Pancreas (tissue), 10 donors: ENCODE measurements at regions not wholly inside any gene's neighbourhood (a gene's known extent, or its start where the extent isn't known, plus 50 kb on each side); places are given as distances from the start of the nearest gene placed in this dataset.

Experiments used
- ATAC-seq, 4 donors: fragments of 200-7000 bp; cut with Tn5 transposase; one replicate each; pipeline versions ENCODE4 v1.8.0 to v1.9.1; 2020; ENCODE audit warnings: mild to moderate bottlenecking in 4 of 4, moderate library complexity in 4 of 4
- DNase-seq, 6 donors: peaks; one replicate each; pipeline ENCODE4 v3.0.0-alpha.2; 2020
- FAIRE-seq: peaks from 2 replicates; lab custom pipeline; 2012; peaks lifted over from hg19 to GRCh38; lab: Jason Lieb, UNC
- H3K27ac ChIP-seq, 4 donors: fragments of 200-600 bp; sonication (generic); 1 replicate in 3 of 4; 2 replicates in 1 of 4; pipeline versions ENCODE4 v1.5.0 to v1.8.0; 2020
- H3K27me3 ChIP-seq, 4 donors: fragments of 200-600 bp; one replicate each; pipeline ENCODE4 v1.8.0; 2021
- H3K36me3 ChIP-seq, 3 donors: fragments of 200-600 bp; sonication (generic) in 1 of 3; one replicate each; pipeline versions ENCODE4 v1.5.0 to v1.8.0; 2020 to 2021
- H3K4me1 ChIP-seq, 3 donors: fragments of 200-600 bp; one replicate each; pipeline ENCODE4 v1.8.0; 2021
- H3K4me3 ChIP-seq, 4 donors: fragments of 200-600 bp; sonication (generic) in 2 of 4; one replicate each; pipeline versions ENCODE4 v1.5.0 to v1.8.0; 2020 to 2021
- H3K9me3 ChIP-seq, 4 donors: fragments of 200-600 bp; one replicate each; pipeline ENCODE4 v1.8.0; 2021
- CTCF ChIP-seq, 4 donors: fragments of 200-600 bp; sonication (generic) in 3 of 4; IDR thresholded peaks; one replicate each; pipeline versions ENCODE4 v1.5.0 to v1.8.0; 2021; ENCODE audit warnings: antibody characterized with exemption in 4 of 4
- WGBS, 2 donors: extraction: QIAGEN DNeasy Blood & Tissue Kit; methylation state at CpG; one replicate each; pipeline ENCODE4 v1.1.7; 2013; 5-methylcytosine and 5-hydroxymethylcytosine counted together
- intact Hi-C, 3 donors: fragments of 100-400 bp; cut with DNase I; formaldehyde crosslinking; loops; one replicate each; pipeline versions ENCODE4 v1.11.1 to v1.14.2; 2022
- donor health status: healthy with polysubstance abuse.
- donor health status: DM: no; HTN: no; CAD: no; lungs with moderate emphysema.
- donor health status: DM: no; HTN: no; CAD: no.
- donor health status: control.
- donor health status: control.
- donor health status: Bipolar disorder and iron deficiency.
- donor health status: DM: yes; HTN: yes; CAD: no.
- donor health status: DM: no; HTN: no; CAD: no.
- donor health status: DM: no; HTN: no; CAD: no.
- donor health status: DM: yes; HTN: yes; CAD: no.

GRCh38 chr5:53825016-53825415 lies 264.6 kb downstream of the NDUFS4 start:
- DNase-seq (no peak), FAIRE-seq (no peak), ATAC-seq (no peak)
- H3K36me3 ChIP-seq: no peaks in the 10 kb centered on the region
- no peak overlapping the region for H3K4me3 ChIP-seq
- intact Hi-C loops: no loop called here
- no peak for TF ChIP-seq CTCF (IDR thresholded peaks at IDR 0.05)
- H3K27ac ChIP-seq: no peak overlapping the region
- H3K27me3 ChIP-seq: no peaks in the 10 kb centered on the region
- 82 to 85% methylated on average over 5 of the region's 5 CpGs for WGBS, 2 donors
- no peaks in the 10 kb centered on the region for H3K4me1 ChIP-seq
- no peaks in the 10 kb centered on the region for H3K9me3 ChIP-seq

GRCh38 chr5:53825926-53826325 lies 265.5 kb downstream of the NDUFS4 start:
- DNase-seq (no peak), ATAC-seq (no peak), FAIRE-seq (no peak)
- Histone ChIP-seq H3K27ac (no peak overlapping the region), H3K36me3 (no peaks in the 10 kb centered on the region), H3K4me3 (no peak overlapping the region), H3K9me3 (no peaks in the 10 kb centered on the region), H3K27me3 (no peaks in the 10 kb centered on the region), H3K4me1 (no peaks in the 10 kb centered on the region)
- no peak for TF ChIP-seq CTCF (IDR thresholded peaks at IDR 0.05)
- intact Hi-C loops: no loop called here
- 86 to 88% methylated on average over 2 of the region's 2 CpGs for WGBS, 2 donors

- Histone ChIP-seq H3K4me3 (no peak overlapping the region), H3K9me3 (no peaks in the 10 kb centered on the region), H3K27me3 (no peaks in the 10 kb centered on the region), H3K36me3 (no peaks in the 10 kb centered on the region), H3K4me1 (no peaks in the 10 kb centered on the region), H3K27ac (no peak overlapping the region)
- no peak for TF ChIP-seq CTCF (IDR thresholded peaks at IDR 0.05)
- 73% methylated on average over 7 of the region's 7 CpGs for WGBS, 2 donors
- FAIRE-seq: no peak
- no peak for ATAC-seq
- no peak for DNase-seq
- intact Hi-C loops: no loop called here
Measured at GRCh38 chr5:53826504-53826903, 266.1 kb downstream of the NDUFS4 start.

DNA sequence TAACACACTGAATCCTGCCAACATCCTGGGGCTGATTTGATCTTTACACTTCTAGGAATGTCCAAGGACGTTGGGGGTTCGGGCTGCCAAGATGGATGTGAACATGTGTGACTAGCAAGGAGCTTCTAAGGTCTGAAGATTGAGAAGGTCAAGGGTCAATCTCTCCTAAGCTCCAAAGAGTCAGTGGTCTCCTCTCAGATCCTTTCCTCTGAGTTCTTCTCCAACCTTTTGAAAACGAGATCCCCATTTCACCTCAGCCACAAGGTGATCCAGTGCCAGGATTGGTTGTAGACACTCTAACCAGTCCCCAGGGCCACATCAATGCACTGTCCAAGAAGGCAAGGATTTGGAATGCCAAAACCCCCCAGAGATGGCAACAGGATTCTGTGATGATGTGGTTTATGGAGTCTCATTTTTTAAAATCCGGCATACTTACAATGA lies 266.8 kb downstream of the NDUFS4 start:
- H3K27me3 ChIP-seq: no peaks in the 10 kb centered on the region
- no peak overlapping the region for H3K4me3 ChIP-seq
- DNase-seq (no peak), FAIRE-seq (no peak), ATAC-seq (no peak)
- H3K36me3 ChIP-seq: no peaks in the 10 kb centered on the region
- no peaks in the 10 kb centered on the region for H3K4me1 ChIP-seq
- H3K27ac ChIP-seq: no peak overlapping the region
- intact Hi-C loops: no loop called here
- WGBS, 2 donors: 57 to 60% methylated on average over 4 of the region's 4 CpGs
- no peak for TF ChIP-seq CTCF (IDR thresholded peaks at IDR 0.05)
- no peaks in the 10 kb centered on the region for H3K9me3 ChIP-seq

DNA sequence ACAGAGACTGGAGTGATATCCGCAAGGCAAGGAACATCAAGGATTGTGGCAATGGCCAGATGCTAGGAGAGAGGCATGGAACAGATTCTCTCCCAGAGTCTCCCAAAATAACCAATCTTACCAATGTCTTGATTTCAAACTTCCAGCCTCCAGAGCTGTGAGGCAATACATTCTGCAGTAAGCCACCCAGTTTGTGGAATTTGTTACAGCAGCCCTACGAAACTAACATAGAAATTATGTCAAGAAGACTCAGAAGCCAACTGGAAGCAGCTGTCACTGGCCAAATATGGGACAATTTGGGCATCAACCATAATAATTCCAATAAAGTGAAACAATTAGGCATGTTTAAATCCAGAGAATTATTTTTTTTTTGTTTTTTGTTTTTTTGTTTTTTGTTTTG lies 271.1 kb downstream of the NDUFS4 start:
- DNase-seq (no peak), ATAC-seq (no peak), FAIRE-seq (no peak)
- WGBS, 2 donors: 79 to 80% methylated on average over 2 of the region's 2 CpGs
- intact Hi-C loops: no loop called here
- Histone ChIP-seq H3K4me3 (no peak overlapping the region), H3K27me3 (no peaks in the 10 kb centered on the region), H3K4me1 (no peaks in the 10 kb centered on the region), H3K9me3 (no peaks in the 10 kb centered on the region), H3K36me3 (no peaks in the 10 kb centered on the region), H3K27ac (no peak overlapping the region)
- TF ChIP-seq CTCF (IDR thresholded peaks at IDR 0.05): no peak
